SK-N-SH treated with all-trans-retinoic acid at 6 μM for 48 hours (cell line): ENCODE measurements at regions not wholly inside any gene's neighbourhood (a gene's known extent, or its start where the extent isn't known, plus 50 kb on each side); places are given as distances from the start of the nearest gene placed in this dataset.

ENCODE experiments used
- ATAC-seq: fragments of 200-7000 bp; cut with Tn5 transposase; 3 replicates; pipeline ENCODE4 v1.9.1; 2020; ENCODE audit warnings: mild to moderate bottlenecking, moderate library complexity
- ARNTL ChIP-seq: fragments of 450-650 bp; formaldehyde crosslinking; IDR thresholded peaks from 2 replicates; pipeline ENCODE4 v1.5.0; 2020; ENCODE audit warnings: low read depth, mild to moderate bottlenecking, moderate library complexity, borderline replicate concordance
- BACH2 ChIP-seq: fragments of 250-450 bp; sonication (Bioruptor Pico); IDR thresholded peaks from 2 replicates; pipeline ENCODE4 v1.9.0; 2021; ENCODE audit warnings: mild to moderate bottlenecking, borderline replicate concordance
- CSDC2 ChIP-seq: fragments of 250-450 bp; sonication (Bioruptor Pico); IDR thresholded peaks from 2 replicates; pipeline ENCODE4 v1.5.0; 2020; ENCODE audit warnings: mild to moderate bottlenecking, moderate library complexity
- ESRRG ChIP-seq: fragments of 250-450 bp; sonication (Bioruptor Pico); IDR thresholded peaks from 2 replicates; pipeline ENCODE4 v1.6.1; 2021; ENCODE audit warnings: mild to moderate bottlenecking
- GLIS3 ChIP-seq: fragments of 250-450 bp; sonication (Bioruptor Pico); IDR thresholded peaks from 2 replicates; pipeline ENCODE4 v1.5.0; 2020; ENCODE audit warnings: mild to moderate bottlenecking, moderate library complexity
- OSR1 ChIP-seq: fragments of 250-450 bp; sonication (Bioruptor Pico); IDR thresholded peaks from 2 replicates; pipeline ENCODE4 v1.8.0; 2022; ENCODE audit warnings: moderate library complexity, mild to moderate bottlenecking, inconsistent platforms
- PPARA ChIP-seq: fragments of 250-450 bp; sonication (Bioruptor Pico); IDR thresholded peaks from 2 replicates; pipeline ENCODE4 v1.5.0; 2020; ENCODE audit warnings: mild to moderate bottlenecking, borderline replicate concordance
- RARB ChIP-seq: fragments of 250-450 bp; sonication (Bioruptor Pico); IDR thresholded peaks from 2 replicates; pipeline ENCODE4 v1.8.0; 2021; ENCODE audit warnings: mild to moderate bottlenecking, moderate library complexity
- TCF4 ChIP-seq: fragments of 250-450 bp; sonication (Bioruptor Pico); IDR thresholded peaks from 2 replicates; pipeline ENCODE4 v1.8.0; 2021; ENCODE audit warnings: mild to moderate bottlenecking, moderate library complexity, borderline replicate concordance
- TOX ChIP-seq: fragments of 250-450 bp; sonication (Bioruptor Pico); IDR thresholded peaks from 2 replicates; pipeline ENCODE4 v1.8.0; 2021; ENCODE audit warnings: mild to moderate bottlenecking, moderate library complexity, borderline replicate concordance
- TSHZ2 ChIP-seq: fragments of 250-450 bp; sonication (Bioruptor Pico); IDR thresholded peaks from 2 replicates; pipeline ENCODE4 v1.5.0; 2020; ENCODE audit warnings: mild to moderate bottlenecking, moderate library complexity
- ZC3H10 ChIP-seq: fragments of 250-450 bp; sonication (Bioruptor Pico); IDR thresholded peaks from 2 replicates; pipeline ENCODE4 v1.5.1; 2021; ENCODE audit warnings: mild to moderate bottlenecking, moderate library complexity
- ZFP3 ChIP-seq: fragments of 250-450 bp; sonication (Bioruptor Pico); IDR thresholded peaks from 2 replicates; pipeline ENCODE4 v1.5.0; 2020; ENCODE audit warnings: mild to moderate bottlenecking, moderate library complexity
- ZFP30 ChIP-seq: fragments of 450-650 bp; formaldehyde crosslinking; IDR thresholded peaks from 2 replicates; pipeline ENCODE4 v1.5.0; 2022; ENCODE audit warnings: mild to moderate bottlenecking, moderate library complexity
- ZNF565 ChIP-seq: fragments of 450-650 bp; formaldehyde crosslinking; conservative IDR thresholded peaks from 2 replicates; pipeline ENCODE4 v1.5.0; 2020; ENCODE audit warnings: low read depth, mild to moderate bottlenecking, moderate library complexity
- ZNF70 ChIP-seq: fragments of 450-650 bp; formaldehyde crosslinking; IDR thresholded peaks from 2 replicates; pipeline ENCODE4 v1.5.0; 2020; ENCODE audit warnings: mild to moderate bottlenecking, moderate library complexity
- ZNF8 ChIP-seq: fragments of 450-650 bp; formaldehyde crosslinking; IDR thresholded peaks from 2 replicates; pipeline ENCODE4 v1.5.0; 2020; ENCODE audit warnings: mild to moderate bottlenecking, moderate library complexity
- TF ChIP-seq, protein P1 (sequence below): fragments of 250-450 bp; sonication (Bioruptor Pico); IDR thresholded peaks from 2 replicates; pipeline ENCODE4 v1.8.0; 2021; ENCODE audit warnings: low read depth, mild to moderate bottlenecking, moderate library complexity, borderline replicate concordance
- TF ChIP-seq, protein P2 (sequence below): fragments of 250-450 bp; sonication (Bioruptor Pico); IDR thresholded peaks from 2 replicates; pipeline ENCODE4 v1.5.1; 2021; ENCODE audit warnings: mild to moderate bottlenecking, moderate library complexity

- TF ChIP-seq RARB (CRISPR knock-in tag) (no peak), OSR1 (CRISPR knock-in tag) (no peak), ZFP30 (CRISPR knock-in tag) (no peak), ZFP3 (CRISPR knock-in tag) (no peak), BACH2 (CRISPR knock-in tag) (no peak)
- TF ChIP-seq, protein P1, sequence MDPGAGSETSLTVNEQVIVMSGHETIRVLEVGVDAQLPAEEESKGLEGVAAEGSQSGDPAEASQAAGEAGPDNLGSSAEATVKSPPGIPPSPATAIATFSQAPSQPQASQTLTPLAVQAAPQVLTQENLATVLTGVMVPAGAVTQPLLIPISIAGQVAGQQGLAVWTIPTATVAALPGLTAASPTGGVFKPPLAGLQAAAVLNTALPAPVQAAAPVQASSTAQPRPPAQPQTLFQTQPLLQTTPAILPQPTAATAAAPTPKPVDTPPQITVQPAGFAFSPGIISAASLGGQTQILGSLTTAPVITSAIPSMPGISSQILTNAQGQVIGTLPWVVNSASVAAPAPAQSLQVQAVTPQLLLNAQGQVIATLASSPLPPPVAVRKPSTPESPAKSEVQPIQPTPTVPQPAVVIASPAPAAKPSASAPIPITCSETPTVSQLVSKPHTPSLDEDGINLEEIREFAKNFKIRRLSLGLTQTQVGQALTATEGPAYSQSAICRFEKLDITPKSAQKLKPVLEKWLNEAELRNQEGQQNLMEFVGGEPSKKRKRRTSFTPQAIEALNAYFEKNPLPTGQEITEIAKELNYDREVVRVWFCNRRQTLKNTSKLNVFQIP, result no peak
- TF ChIP-seq, all 23 proteins: peak for 0
- ATAC-seq, result no peak
Observed at GRCh38 chr13:76455960-76456359, 430.2 kb downstream of the KCTD12 start.

- no peak for ATAC-seq
- TF ChIP-seq BACH2 (CRISPR knock-in tag) (no peak), PPARA (CRISPR knock-in tag) (no peak), CSDC2 (CRISPR knock-in tag) (no peak), ZNF8 (CRISPR knock-in tag) (no peak), ZC3H10 (CRISPR knock-in tag) (no peak), TCF4 (no peak), TSHZ2 (CRISPR knock-in tag) (no peak), GLIS3 (no peak), ARNTL (CRISPR knock-in tag) (no peak), TOX (CRISPR knock-in tag) (no peak), OSR1 (CRISPR knock-in tag) (no peak), RARB (CRISPR knock-in tag) (no peak), ZNF565 (CRISPR knock-in tag) (no peak), ZFP3 (CRISPR knock-in tag) (no peak)
- TF ChIP-seq, protein P2, sequence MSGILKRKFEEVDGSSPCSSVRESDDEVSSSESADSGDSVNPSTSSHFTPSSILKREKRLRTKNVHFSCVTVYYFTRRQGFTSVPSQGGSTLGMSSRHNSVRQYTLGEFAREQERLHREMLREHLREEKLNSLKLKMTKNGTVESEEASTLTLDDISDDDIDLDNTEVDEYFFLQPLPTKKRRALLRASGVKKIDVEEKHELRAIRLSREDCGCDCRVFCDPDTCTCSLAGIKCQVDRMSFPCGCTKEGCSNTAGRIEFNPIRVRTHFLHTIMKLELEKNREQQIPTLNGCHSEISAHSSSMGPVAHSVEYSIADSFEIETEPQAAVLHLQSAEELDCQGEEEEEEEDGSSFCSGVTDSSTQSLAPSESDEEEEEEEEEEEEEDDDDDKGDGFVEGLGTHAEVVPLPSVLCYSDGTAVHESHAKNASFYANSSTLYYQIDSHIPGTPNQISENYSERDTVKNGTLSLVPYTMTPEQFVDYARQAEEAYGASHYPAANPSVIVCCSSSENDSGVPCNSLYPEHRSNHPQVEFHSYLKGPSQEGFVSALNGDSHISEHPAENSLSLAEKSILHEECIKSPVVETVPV (CRISPR knock-in tag), result no peak
Observed at GRCh38 chr13:76454991-76455390, 431.2 kb downstream of the KCTD12 start.

- no peak for TF ChIP-seq ZFP30 (CRISPR knock-in tag)
- TF ChIP-seq TCF4, result no peak
- no peak for TF ChIP-seq OSR1 (CRISPR knock-in tag)
- TF ChIP-seq, protein P2 (CRISPR knock-in tag), result no peak
- no peak for TF ChIP-seq TOX (CRISPR knock-in tag)
- TF ChIP-seq ZNF565 (CRISPR knock-in tag), result no peak
- TF ChIP-seq GLIS3, result no peak
- TF ChIP-seq ZFP3 (CRISPR knock-in tag), result no peak
- TF ChIP-seq ZNF70 (CRISPR knock-in tag), result no peak
- TF ChIP-seq ARNTL (CRISPR knock-in tag), result no peak
- TF ChIP-seq, protein P1, result no peak
- no peak for TF ChIP-seq ESRRG (CRISPR knock-in tag)
- TF ChIP-seq PPARA (CRISPR knock-in tag), result no peak
- no peak for TF ChIP-seq CSDC2 (CRISPR knock-in tag)
- no peak for ATAC-seq
Observed at GRCh38 chr13:76449716-76450115, 436.5 kb downstream of the KCTD12 start.
